Amygdala (tissue), 56 donors: ENCODE measurements at regions not wholly inside any gene's neighbourhood (a gene's known extent, or its start where the extent isn't known, plus 50 kb on each side); places are given as distances from the start of the nearest gene placed in this dataset.
"Not testable (repeated sequence)": the region's sequence is repeated elsewhere in the genome, so short reads cannot be mapped to it uniquely, and the experiment has no call there.

Source experiments
- DNase-seq, 56 donors: peaks; one replicate each; lab custom pipeline; 2025; lab: John Stamatoyannopoulos, UW

DNA sequence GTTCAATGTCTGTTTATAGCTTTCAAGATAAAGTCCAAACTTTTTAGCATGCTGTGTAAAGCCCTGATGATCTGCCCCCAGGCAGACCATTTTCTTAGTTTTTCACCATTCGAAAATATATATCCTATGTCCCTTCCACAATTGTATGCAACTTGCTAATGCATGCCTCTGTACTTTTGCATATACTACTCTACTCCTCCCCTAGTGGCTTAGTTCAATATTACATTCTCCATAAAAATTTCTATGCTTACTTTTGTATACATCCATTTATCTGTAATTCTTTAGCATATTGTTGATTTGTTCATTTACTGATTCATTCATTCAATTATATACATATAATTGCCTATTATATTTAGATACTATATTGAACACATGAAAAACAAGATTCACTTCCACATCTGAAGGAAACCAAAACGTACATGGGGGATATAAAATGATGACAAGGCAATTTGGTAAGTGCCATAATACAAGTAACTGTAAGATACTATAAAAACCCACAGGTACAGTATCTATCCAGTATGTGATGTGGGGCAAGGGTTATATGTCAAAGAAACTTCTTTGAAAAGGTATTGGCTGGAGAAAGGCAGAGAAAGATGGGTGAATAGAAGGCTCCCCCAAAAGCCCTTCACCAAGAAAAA is 902.5 kb downstream of the FAM133A start:
- DNase-seq = no peak

GRCh38 chrX:94600077-94600476 is 926.1 kb downstream of the FAM133A start:
- no peak for DNase-seq

- no peak for DNase-seq
Measured at GRCh38 chrX:94612140-94612539, 938.1 kb downstream of the FAM133A start.

- no peak for DNase-seq
Measured at GRCh38 chrX:94633237-94633636, 959.2 kb downstream of the FAM133A start.

DNA sequence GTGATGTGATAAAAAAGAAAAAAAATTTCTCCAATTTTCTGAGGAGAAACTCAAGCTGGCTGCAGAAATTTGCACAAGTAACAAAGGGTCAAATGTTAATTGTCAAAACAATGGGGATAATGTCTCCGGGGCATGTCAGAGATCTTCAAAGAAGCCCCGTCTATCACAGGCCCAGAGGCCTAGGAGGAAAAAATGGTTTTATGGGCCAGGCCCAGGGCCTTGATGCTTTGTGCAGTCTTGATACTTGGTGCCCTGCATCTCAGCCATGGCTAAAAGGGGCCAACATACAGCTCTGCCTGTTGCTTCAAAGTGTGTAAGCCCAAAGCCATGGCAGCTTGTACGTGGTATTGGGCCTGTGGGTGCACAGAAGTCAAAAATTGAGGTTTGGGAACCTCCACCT is 961.0 kb downstream of the FAM133A start:
- DNase-seq = no peak

DNA sequence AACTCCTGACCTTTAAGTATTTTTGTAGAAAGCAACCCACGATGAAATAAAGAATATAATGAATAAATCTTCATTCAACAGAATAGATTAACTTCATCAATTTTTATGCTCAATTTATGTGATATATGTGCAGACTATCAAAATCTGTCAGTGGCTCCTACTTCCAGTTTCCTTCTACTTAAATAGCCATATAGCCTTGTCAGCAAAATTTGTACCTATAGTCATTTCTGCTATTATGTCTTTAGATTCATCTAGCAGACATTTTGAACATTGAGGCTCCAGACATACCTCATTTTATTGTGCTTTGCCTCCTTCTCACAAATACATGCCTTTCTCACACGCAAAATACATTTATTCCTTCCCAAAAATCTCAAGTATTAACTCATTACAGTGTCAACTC is 971.7 kb downstream of the FAM133A start:
- DNase-seq = no peak

DNA sequence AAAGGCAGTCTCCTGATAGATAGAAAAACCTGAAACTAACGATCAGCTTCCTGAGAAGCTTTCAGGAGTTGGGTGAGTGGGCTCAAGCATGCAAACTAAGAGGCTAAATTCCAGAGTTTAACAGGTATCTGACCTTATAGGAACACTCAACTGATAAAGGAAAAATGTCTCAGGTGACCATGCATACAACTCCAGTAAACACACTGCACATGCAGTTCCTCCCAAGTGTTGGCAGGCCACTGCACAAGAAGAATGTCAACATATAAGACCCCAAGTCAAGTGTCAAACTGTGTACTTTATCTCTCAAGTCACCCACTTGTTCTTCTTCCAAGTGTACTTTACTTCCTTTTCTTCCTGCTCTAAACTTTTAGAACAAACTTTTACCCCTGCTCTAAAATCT is 981.2 kb downstream of the FAM133A start:
- DNase-seq = no peak

DNA sequence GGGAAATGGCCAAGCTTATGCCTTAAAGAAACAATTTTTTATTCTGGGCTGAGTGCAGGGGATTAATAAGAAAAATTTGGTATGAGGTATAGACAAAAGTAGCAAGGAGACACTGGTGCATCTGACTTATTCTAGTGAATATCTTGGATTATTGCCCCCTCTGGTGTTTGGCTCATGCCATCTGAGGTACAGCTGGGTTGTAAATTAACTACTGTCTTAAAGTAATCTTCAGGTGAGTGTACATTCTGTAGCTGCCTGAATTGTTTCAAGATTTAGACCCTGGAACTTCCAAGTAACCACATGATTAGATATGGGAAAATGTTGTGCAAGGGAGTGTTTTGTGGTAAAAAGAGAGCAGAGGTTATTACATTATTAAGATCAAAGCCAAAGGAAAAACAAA is 988.7 kb downstream of the FAM133A start:
- no peak for DNase-seq

DNA sequence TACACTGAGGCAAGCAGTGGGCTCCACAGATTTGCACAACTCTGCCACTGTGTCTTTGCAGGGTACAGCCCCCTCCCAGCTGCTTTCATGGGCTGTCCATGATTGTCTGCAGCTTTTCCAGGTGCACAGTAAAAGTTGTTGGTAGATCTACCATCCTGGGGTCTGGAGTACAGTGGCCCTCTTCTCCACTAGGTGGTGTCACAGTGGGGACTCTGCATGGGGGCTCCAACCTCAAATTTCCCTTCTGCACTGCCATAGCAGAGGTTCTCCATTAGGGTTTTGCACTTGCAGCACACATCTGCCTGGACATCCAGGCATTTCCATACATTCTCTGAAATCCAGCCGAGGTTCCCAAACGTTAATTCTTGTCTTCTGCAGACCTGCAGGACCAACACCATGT is 1002.3 kb downstream of the FAM133A start:
- DNase-seq = no peak

DNA sequence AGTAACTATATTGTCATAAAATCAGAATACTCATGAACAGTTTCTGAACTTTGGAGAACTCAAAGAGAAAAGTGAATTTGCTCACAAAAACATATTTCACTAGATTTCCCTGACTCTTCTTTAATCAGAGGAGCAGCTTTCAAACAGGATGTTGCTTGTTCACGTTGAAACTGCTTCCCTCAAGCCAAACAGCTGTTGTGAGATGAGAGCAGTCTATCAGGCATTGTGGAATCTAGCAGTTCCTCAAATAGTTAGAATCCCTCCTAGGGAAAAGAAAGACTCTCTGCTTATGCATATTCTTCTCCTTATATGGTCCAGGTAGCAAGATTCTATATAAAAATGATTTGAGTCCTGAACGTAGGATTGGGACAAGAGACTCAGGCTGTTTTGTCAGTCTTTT is 1012.1 kb downstream of the FAM133A start:
- no peak for DNase-seq

DNA sequence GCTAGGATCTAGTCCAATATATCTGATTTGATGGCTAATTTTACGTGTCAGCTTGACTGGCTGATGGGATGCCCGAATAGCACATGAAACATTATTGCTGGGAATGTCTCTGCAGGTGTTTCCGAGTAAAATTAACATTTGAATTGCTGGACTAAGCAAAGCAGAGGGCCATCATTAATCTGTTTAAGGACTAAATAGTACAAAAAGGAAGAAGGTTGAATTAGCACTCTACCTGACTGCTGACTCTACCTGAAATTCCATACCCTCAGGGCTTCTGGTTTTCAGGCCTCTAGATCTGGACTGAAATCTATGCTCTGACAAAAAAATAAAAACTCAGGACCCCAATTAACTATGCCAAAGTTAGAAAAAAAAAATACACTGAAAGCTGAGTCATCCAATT is 1021.9 kb downstream of the FAM133A start:
- DNase-seq = no peak

GRCh38 chrX:94704348-94705256 is 1030.6 kb downstream of the FAM133A start:
- DNase-seq = not testable (repeated sequence)

DNA sequence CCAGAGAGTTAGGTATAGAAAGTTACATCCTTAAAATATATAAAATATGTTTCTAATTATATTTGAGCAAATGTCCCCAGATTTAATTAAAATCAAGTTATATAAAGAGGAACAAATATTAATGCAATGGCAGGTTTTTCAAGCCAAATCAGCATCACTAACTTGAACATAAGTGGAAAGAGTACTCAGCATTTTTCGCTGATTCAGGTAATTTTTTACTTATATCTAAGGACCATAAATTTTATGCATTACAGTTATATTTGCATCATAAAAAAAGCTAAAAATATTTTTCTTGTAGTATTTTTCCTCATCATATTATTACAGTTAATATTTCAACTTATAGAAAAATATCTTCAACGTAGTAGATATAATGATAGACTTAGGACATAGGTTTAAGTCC is 1047.4 kb downstream of the FAM133A start:
- no peak for DNase-seq

GRCh38 chrX:94722578-94722977 is 1048.6 kb downstream of the FAM133A start:
- no peak for DNase-seq

GRCh38 chrX:94742772-94743171 is 1068.8 kb downstream of the FAM133A start:
- DNase-seq = no peak

GRCh38 chrX:94743478-94743877 is 1069.5 kb downstream of the FAM133A start:
- no peak for DNase-seq

DNA sequence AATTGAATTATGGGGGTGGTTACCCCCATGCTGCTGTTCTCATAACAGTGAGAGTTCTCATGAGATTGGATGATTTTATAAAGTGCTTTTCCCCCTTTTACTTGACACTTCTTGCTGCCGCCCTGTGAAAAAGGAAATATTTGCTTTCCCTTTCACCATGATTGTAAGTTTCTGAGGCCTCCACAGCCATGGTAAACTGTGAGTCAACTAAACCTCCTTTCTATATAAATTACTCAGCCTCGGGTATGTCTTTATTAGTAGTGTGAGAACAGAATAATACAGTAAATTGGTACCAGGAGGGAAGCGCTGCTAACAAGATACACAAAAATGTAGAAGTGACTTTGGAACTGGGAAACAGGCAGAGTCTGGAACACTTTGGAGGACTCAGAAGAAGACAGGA is 1070.8 kb downstream of the FAM133A start:
- no peak for DNase-seq

- no peak for DNase-seq
Measured at GRCh38 chrX:94751611-94752010, 1077.6 kb downstream of the FAM133A start.

GRCh38 chrX:94752434-94753169 is 1078.6 kb downstream of the FAM133A start:
- no peak for DNase-seq

- no peak for DNase-seq
Measured at GRCh38 chrX:94758130-94758529, 1084.1 kb downstream of the FAM133A start.

DNA sequence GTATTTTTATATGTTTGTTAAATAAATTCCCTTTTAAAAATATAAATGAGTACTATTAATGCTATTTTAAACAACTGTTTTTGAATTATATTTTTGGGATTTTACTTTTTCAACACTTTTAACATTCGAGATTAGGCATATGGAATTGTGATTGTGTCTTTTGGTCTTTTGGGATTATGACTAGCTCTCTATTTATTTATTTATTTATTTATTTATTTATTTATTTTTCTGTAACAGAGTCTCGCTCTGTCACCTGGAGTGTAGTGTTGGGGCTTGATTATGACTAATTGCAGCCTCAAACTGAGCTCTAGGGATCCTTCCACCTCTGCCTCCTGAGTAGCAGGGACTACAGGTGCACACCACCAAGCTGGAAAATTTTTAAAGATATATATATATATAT is 1101.6 kb downstream of the FAM133A start:
- no peak for DNase-seq
